AG10803 (cell line): ENCODE measurements at regions not wholly inside any gene's neighbourhood (a gene's known extent, or its start where the extent isn't known, plus 50 kb on each side); places are given as distances from the start of the nearest gene placed in this dataset.

Experiments
- DNase-seq: peaks from one replicate; pipeline ENCODE4 v3.0.0; 2010; ENCODE audit warnings: low read depth
- H3K4me3 ChIP-seq: 2 replicates; pipeline ENCODE4 v1.5.1; 2011; ENCODE audit warnings: mild to moderate bottlenecking, low read length, control low read depth
- CTCF ChIP-seq: conservative IDR thresholded peaks from 2 replicates; pipeline ENCODE4 v1.5.1; 2011; ENCODE audit warnings: mild to moderate bottlenecking, low read length, control low read depth, inconsistent platforms

- DNase-seq, result no peak
- no peak for TF ChIP-seq CTCF
- no peak overlapping the region for H3K4me3 ChIP-seq
Observed at GRCh38 chr16:79899716-79900115, 299.2 kb upstream of the MAF start.

- no peak for DNase-seq
- no peak for TF ChIP-seq CTCF
- H3K4me3 ChIP-seq, result no peak overlapping the region
Observed at GRCh38 chr16:79899316-79899715, 298.8 kb upstream of the MAF start.

- H3K4me3 ChIP-seq, result no peak overlapping the region
- no peak for TF ChIP-seq CTCF
- DNase-seq, result no peak
Observed at GRCh38 chr16:79898703-79899102, 298.2 kb upstream of the MAF start.

GRCh38 chr16:79897453-79898146, 297.1 kb upstream of the MAF start:
- no peak for DNase-seq
- no peak for TF ChIP-seq CTCF
- H3K4me3 ChIP-seq, result no peak overlapping the region

GRCh38 chr16:79897104-79897452, 296.5 kb upstream of the MAF start:
- no peak for TF ChIP-seq CTCF
- DNase-seq, result no peak
- no peak overlapping the region for H3K4me3 ChIP-seq

GRCh38 chr16:79895917-79896203, 295.3 kb upstream of the MAF start:
- DNase-seq, result no peak
- no peak overlapping the region for H3K4me3 ChIP-seq
- no peak for TF ChIP-seq CTCF

- TF ChIP-seq CTCF, result no peak
- DNase-seq, result no peak
- no peak overlapping the region for H3K4me3 ChIP-seq
Observed at GRCh38 chr16:79895053-79895916, 294.7 kb upstream of the MAF start.
